ENCODE measurements at regions not wholly inside any gene's neighbourhood (a gene's known extent, or its start where the extent isn't known, plus 50 kb on each side); places are given as distances from the start of the nearest gene placed in this dataset.

DNA sequence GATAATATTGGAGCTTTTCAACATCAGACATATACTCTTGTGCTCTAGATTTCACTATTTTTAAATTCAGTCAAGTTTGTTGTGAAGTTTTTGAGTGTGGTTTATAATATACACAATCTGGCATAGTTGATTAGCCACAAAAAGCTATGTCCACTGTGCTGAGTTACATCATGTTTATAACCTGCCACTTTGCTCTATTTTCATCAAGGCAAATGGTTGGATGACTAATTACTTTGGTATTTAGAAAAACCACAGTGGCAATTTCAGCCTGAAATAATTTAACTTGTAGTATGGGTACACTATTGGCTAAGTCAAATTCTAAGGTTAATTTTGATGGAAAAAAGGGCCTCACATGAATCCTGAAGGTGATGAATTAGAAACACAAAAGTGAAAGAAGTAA, 262.6 kb downstream of the C4orf33 start:
- TF ChIP-seq, protein P1, sequence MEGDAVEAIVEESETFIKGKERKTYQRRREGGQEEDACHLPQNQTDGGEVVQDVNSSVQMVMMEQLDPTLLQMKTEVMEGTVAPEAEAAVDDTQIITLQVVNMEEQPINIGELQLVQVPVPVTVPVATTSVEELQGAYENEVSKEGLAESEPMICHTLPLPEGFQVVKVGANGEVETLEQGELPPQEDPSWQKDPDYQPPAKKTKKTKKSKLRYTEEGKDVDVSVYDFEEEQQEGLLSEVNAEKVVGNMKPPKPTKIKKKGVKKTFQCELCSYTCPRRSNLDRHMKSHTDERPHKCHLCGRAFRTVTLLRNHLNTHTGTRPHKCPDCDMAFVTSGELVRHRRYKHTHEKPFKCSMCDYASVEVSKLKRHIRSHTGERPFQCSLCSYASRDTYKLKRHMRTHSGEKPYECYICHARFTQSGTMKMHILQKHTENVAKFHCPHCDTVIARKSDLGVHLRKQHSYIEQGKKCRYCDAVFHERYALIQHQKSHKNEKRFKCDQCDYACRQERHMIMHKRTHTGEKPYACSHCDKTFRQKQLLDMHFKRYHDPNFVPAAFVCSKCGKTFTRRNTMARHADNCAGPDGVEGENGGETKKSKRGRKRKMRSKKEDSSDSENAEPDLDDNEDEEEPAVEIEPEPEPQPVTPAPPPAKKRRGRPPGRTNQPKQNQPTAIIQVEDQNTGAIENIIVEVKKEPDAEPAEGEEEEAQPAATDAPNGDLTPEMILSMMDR (IDR thresholded peaks at IDR 0.05; ENCODE audit: low read depth, low read length) = no peak
- no peak for TF ChIP-seq MAX (IDR thresholded peaks at IDR 0.05; ENCODE audit: low read depth, low read length)
- no peak for TF ChIP-seq POLR2A (IDR thresholded peaks at IDR 0.05; ENCODE audit: extremely low read depth, insufficient read length)
